ENCODE measurements at regions not wholly inside any gene's neighbourhood (a gene's known extent, or its start where the extent isn't known, plus 50 kb on each side); places are given as distances from the start of the nearest gene placed in this dataset.

GRCh38 chr16:54996186-54996585, 65.5 kb downstream of the IRX5 start:
- TF ChIP-seq CTCF (conservative IDR thresholded peaks at IDR 0.05 in 1 of 2, IDR thresholded peaks at IDR 0.05 in 1 of 2; ENCODE audit: low read depth in 1 of 2, low read length in 2 of 2): no peak
- no peak for TF ChIP-seq EZH2 (IDR thresholded peaks at IDR 0.05; ENCODE audit: low read length, missing control alignments)

All from fibroblast of lung (primary cell).